ENCODE measurements at regions not wholly inside any gene's neighbourhood (a gene's known extent, or its start where the extent isn't known, plus 50 kb on each side); places are given as distances from the start of the nearest gene placed in this dataset.

- no peak overlapping the region for H3K4me3 ChIP-seq
- no peaks in the 10 kb centered on the region for H3K36me3 ChIP-seq
- H3K27me3 ChIP-seq (ENCODE audit: low read depth) = no peaks in the 10 kb centered on the region
- ATAC-seq (no peak), DNase-seq (no peak)
- TF ChIP-seq CTCF (IDR thresholded peaks at IDR 0.05) = no peak
- H3K27ac ChIP-seq = no peak overlapping the region
- intact Hi-C loops (cut with DNase I) = no loop called here
- no peaks in the 10 kb centered on the region for H3K9me3 ChIP-seq
- no peaks in the 10 kb centered on the region for H3K4me1 ChIP-seq
These were observed 72.1 kb upstream of the SEC61G start for GRCh38 chr7:54831046-54831643.

DNA sequence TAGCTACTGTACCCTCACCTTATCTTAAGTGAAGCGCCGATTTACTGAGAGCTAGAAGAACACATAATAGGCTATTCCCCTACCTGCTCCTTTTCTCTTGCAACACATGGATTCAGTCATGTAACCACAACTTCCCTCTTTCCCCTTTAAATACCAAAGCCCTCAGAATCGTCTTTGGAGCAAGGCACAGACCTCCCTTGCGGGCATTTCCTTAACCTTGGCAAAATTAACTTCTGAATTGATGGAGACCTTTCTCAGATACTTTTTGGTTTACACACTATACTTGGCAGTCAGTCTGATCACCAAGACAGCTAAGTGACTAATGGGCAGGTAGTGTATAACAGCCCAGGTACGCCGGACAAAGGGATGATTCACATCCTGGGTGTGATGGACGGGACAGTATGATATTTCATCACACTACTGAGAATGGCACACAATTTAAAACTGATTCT, 72.7 kb upstream of the SEC61G start:
- Histone ChIP-seq H3K9me3 (no peaks in the 10 kb centered on the region), H3K4me1 (no peaks in the 10 kb centered on the region), H3K27ac (no peak overlapping the region), H3K4me3 (no peak overlapping the region), H3K36me3 (no peaks in the 10 kb centered on the region), H3K27me3 (ENCODE audit: low read depth) (no peaks in the 10 kb centered on the region)
- no peak for DNase-seq
- intact Hi-C loops (cut with DNase I) = no loop called here
- no peak for TF ChIP-seq CTCF (IDR thresholded peaks at IDR 0.05)
- ATAC-seq = peak in 1 of 2 donors; percentile 23

DNA sequence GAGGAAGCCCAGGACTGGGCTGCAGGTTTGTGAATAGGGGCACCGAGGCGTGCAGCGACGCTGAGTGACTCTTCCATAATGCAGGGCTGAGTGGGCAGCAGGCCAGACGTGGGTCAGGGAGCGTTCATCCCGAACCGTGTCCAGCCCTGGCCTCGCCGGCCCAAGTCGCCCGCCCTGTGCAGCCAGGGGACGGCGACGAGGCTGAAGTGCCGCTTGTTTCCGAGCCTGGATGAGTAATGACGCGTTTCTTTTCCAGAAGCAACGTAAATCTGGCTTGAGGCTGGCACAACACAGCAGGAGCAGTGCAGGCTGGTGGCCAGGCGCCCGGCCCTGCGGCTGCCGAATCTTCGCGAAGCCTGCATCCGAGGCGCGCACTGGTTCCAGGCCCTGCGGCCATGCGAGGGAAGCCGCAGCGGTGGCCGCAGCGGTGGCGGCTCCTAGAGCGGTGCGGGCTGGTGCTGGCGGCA, 74.0 kb upstream of the SEC61G start:
- Histone ChIP-seq H3K27me3 (ENCODE audit: low read depth) (no peaks in the 10 kb centered on the region), H3K27ac (no peak overlapping the region)
- no peak for DNase-seq

GRCh38 chr7:54837168-54837567, 78.2 kb upstream of the SEC61G start:
- TF ChIP-seq CTCF (IDR thresholded peaks at IDR 0.05) = no peak
- peak in 1 of 2 donors; percentile 29 for ATAC-seq
- Histone ChIP-seq H3K36me3 (no peaks in the 10 kb centered on the region), H3K27me3 (ENCODE audit: low read depth) (no peaks in the 10 kb centered on the region), H3K27ac (peak overlapping the region; percentile 32), H3K9me3 (no peaks in the 10 kb centered on the region), H3K4me3 (no peak overlapping the region), H3K4me1 (peaks cover 8% of the 10 kb centered on the region)
- intact Hi-C loops (cut with DNase I) = no loop called here
- no peak for DNase-seq

More for the DNA sequence above, 74.0 kb upstream of the SEC61G start:
- Histone ChIP-seq H3K36me3 (no peaks in the 10 kb centered on the region), H3K9me3 (no peaks in the 10 kb centered on the region), H3K4me3 (no peak overlapping the region), H3K4me1 (no peaks in the 10 kb centered on the region)
- intact Hi-C loops (cut with DNase I) = no loop called here
- TF ChIP-seq CTCF (IDR thresholded peaks at IDR 0.05) = no peak
- no peak for ATAC-seq

- Histone ChIP-seq H3K4me1 (peaks cover 8% of the 10 kb centered on the region), H3K9me3 (no peaks in the 10 kb centered on the region), H3K27me3 (ENCODE audit: low read depth) (no peaks in the 10 kb centered on the region), H3K4me3 (no peak overlapping the region), H3K36me3 (no peaks in the 10 kb centered on the region), H3K27ac (peak overlapping the region; percentile 32)
- intact Hi-C loops (cut with DNase I) = no loop called here
- DNase-seq (no peak), ATAC-seq (no peak)
- TF ChIP-seq CTCF (IDR thresholded peaks at IDR 0.05) = no peak
These were observed 78.8 kb upstream of the SEC61G start for GRCh38 chr7:54837761-54838160.

Measured in lower lobe of right lung (tissue), 2 donors.